GM12801 (cell line): ENCODE measurements at regions not wholly inside any gene's neighbourhood (a gene's known extent, or its start where the extent isn't known, plus 50 kb on each side); places are given as distances from the start of the nearest gene placed in this dataset.

Experiments used
- TF ChIP-seq, protein P1 (sequence below): IDR thresholded peaks from one replicate; pipeline ENCODE4 v1.5.1; 2011; ENCODE audit warnings: control low read depth; ENCODE audit not compliant: insufficient read length; ENCODE audit errors: extremely low read depth

DNA sequence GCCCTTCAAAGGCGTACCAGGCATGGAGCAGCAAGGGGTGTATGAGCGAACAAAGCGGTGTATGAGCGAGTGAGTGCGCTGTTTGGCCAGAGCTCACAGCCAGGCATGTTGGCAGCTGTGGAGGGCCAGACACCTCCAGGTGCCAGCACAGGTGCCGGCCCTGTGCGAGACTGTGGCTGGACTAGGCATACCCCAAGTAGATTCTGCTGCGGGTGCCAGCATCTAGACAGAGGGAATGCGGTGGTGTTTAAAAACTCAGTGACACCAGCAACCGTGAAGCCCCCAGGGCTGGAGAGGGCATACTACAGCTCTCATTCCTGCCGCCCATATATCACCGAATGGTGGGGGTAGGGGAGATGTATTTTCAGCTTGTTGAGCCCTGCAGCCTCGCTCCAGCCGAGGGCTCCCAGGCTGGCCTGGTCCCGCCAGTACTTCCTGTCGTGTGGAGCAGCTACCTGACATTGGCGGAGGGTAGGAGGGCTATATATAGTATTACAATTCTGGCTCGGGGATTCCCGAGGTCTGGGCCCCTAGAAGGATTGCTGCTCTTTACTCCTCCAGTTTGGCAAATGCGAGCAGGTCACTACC lies 1829.6 kb upstream of the NUDT12 start:
- TF ChIP-seq, protein P1, sequence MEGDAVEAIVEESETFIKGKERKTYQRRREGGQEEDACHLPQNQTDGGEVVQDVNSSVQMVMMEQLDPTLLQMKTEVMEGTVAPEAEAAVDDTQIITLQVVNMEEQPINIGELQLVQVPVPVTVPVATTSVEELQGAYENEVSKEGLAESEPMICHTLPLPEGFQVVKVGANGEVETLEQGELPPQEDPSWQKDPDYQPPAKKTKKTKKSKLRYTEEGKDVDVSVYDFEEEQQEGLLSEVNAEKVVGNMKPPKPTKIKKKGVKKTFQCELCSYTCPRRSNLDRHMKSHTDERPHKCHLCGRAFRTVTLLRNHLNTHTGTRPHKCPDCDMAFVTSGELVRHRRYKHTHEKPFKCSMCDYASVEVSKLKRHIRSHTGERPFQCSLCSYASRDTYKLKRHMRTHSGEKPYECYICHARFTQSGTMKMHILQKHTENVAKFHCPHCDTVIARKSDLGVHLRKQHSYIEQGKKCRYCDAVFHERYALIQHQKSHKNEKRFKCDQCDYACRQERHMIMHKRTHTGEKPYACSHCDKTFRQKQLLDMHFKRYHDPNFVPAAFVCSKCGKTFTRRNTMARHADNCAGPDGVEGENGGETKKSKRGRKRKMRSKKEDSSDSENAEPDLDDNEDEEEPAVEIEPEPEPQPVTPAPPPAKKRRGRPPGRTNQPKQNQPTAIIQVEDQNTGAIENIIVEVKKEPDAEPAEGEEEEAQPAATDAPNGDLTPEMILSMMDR = no peak

DNA sequence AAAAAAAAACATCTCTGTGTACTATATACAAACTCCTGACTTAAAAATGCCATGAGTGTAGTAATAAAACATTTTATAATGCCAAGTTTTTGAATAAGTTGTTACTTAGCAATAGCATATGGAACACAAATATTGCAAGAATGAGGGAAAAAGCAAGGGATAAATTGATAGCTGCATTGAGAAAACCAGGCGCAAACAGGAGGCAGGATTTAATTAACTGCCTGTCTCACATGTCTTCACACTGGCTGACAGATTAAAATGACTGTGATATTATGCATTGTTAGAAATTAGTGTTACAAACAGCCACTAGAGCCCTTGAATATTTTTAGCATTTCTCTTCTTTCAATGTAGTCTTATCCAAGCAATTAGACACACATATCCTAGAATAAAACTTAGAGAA lies 1817.5 kb upstream of the NUDT12 start:
- TF ChIP-seq, protein P1 = no peak

DNA sequence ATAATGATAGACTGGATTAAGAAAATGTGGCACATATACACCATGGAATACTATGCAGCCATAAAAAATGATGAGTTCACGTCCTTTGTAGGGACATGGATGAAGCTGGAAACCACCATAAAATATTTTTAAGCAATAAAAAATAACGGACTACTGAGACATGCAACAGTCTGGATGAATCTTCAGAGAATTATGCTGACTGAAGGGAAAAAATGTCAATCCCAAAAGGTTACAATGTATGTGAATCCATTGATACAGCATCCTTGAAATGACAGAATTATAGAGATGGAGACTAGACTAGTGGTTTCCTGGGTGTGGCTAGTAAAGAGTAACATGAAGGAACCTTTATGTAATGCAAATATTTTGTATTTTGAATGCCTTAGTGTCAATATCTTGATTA lies 1808.6 kb upstream of the NUDT12 start:
- TF ChIP-seq, protein P1 = no peak

DNA sequence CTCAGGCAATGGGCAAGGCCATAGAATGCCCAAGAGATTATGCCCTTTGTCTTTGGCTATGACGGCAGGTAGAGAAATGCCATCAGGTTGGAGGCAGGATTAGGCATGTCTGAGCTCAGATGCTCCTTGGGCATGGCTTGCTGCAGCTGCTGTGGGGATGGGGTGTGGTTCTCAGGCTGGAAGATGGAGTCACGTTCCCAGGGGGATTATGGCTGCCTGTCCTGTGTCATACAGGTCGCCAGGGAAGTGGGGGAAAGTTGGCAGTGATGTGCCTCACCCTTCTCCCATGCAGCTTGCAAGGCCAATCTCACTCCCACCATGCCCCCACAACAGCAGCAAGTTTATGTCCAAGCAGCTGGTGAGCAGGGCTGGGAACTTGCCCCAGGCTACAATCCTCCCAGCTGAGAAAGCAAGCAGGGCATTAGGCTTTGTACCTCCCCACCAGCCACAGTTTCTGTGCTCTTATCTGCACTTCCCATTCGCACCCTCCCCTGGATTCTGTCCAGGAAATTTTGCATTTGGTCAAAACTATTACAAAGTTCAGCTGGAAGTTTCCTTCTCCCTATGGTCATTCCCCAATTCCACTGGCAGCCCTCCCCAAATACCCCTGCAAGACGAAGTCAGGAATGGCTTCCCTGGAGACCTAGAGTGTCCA lies 1788.0 kb upstream of the NUDT12 start:
- TF ChIP-seq, protein P1 = no peak

DNA sequence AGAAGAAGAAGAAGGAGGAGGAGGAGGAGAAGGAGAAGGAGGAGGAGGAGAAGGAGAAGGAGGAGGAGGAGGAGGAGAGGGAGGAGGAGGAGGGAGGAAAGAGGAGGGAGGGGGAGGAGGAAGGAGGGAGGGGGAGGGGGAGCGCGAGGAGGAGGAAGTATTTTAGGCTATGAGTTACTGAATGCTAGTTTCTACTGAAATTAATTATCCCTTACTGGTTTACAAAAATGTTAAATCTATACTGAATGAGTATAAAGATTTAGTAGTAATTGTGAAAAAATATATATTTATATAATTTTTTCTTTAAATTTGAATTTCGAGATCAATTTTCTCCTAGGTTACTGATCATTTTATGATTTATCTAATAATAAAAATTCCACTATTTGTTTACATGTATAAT lies 1769.0 kb upstream of the NUDT12 start:
- TF ChIP-seq, protein P1 = no peak

DNA sequence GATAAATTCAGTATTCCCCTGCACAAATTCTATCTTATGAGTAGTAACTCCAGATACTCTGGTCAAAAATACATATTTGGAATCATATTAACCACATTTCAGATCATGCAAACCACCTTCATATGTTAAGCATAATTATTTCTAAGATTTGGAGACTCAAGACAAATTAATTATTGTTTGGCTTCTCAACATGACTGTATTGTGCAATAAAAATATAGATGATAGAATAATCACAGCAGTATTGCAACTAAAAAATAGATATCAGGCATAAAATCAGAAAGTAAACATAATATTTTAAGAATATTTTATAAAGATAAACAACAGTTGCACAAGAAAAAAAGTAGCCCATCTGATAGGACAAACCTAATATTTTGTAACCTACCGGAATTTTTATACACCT lies 1767.6 kb upstream of the NUDT12 start:
- TF ChIP-seq, protein P1 = no peak

DNA sequence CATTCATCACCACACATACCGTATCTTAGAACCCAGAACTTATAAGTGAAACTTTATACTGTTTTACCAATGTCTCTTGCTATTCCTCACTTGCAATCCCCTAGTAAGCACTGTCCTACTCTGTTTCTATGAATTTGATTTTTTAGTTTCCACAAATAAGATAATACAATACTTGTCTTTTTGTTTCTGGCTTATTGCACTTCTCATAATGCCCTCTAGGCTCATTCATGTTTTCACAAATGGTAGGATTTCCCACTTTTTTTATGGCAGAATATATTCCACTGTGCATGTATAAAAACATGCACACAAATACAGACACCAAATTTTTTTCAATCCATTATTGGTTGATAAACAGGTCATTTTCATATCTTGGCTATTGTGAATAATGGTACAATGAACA lies 1742.3 kb upstream of the NUDT12 start:
- TF ChIP-seq, protein P1 = no peak
